ENCODE measurements at regions not wholly inside any gene's neighbourhood (a gene's known extent, or its start where the extent isn't known, plus 50 kb on each side); places are given as distances from the start of the nearest gene placed in this dataset.

DNA sequence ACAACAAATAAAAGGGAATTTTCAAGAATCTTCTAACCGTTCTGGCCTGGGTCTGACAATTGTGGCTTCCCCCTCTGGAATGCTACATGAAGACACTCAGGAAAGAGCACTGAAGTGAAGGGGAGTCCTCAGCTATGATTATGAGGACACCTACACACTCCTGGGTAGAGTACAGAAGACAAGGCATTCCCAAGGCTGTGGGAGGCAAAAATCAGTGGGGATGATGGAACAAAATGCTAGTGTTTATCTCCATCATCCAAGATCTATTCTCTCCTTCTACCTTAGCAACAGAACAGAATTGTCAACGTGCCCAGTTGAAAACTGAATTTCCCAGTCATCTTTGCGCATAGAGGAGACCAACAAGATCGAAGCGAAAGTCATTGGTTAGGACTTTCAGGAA lies 130.1 kb upstream of the LARP1 start:
- H3K4me2 ChIP-seq (ENCODE audit: low read length): no peak overlapping the region
- POLR2A ChIA-PET: no interaction called here
- H3K27ac ChIP-seq (ENCODE audit: low read depth, low read length): no peak overlapping the region
- no peak for DNase-seq (ENCODE audit: low read depth, low spot score)
- RAD21 ChIA-PET (ENCODE audit: low non-redundant PET in 1 of 2, low total read pairs in 2 of 2, uncharacterized antibody in 2 of 2, unreplicated experiment in 2 of 2): no interaction called here
- no peak overlapping the region for H3K9ac ChIP-seq (ENCODE audit: low read length)
- H3K79me2 ChIP-seq (ENCODE audit: insufficient read depth, low read length): no peaks in the 10 kb centered on the region
- H3K9me2 ChIP-seq (ENCODE audit: insufficient read depth): no peaks in the 10 kb centered on the region
- TF ChIP-seq EZH2 (IDR thresholded peaks at IDR 0.05) (no peak), TCF7L2 (IDR thresholded peaks at IDR 0.05; ENCODE audit: borderline replicate concordance, extremely low read depth, insufficient read depth, insufficient read length) (no peak), RAD21 (IDR thresholded peaks at IDR 0.05; ENCODE audit: low read depth) (no peak)
- TF ChIP-seq, protein P1, sequence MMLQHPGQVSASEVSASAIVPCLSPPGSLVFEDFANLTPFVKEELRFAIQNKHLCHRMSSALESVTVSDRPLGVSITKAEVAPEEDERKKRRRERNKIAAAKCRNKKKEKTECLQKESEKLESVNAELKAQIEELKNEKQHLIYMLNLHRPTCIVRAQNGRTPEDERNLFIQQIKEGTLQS (IDR thresholded peaks at IDR 0.05): no peak
- no peaks in the 10 kb centered on the region for H3K36me3 ChIP-seq (ENCODE audit: control insufficient read depth in 1 of 2, insufficient read depth in 2 of 2, low read length in 2 of 2)
- no peaks in the 10 kb centered on the region for H3K9me3 ChIP-seq (ENCODE audit: control insufficient read depth in 1 of 2, insufficient read depth in 1 of 2, low read depth in 1 of 2, low read length in 2 of 2)
- intact Hi-C loops (cut with micrococcal nuclease): no loop called here
- H3K27me3 ChIP-seq (ENCODE audit: insufficient read depth, low read length): no peaks in the 10 kb centered on the region
- CTCF ChIA-PET: no interaction called here
- H3K4me3 ChIP-seq (replicated peaks in 1 of 2; ENCODE audit: low read depth in 1 of 2, low read length in 2 of 2): no peak overlapping the region
- H2AFZ ChIP-seq (ENCODE audit: low read depth, low read length, poor library complexity, severe bottlenecking): no peak overlapping the region
- ATAC-seq: no peak
- no peaks in the 10 kb centered on the region for H4K20me1 ChIP-seq (ENCODE audit: insufficient read depth)
- no TSS peak for BruUV-seq (replicated peaks)
- no peaks in the 10 kb centered on the region for H3K4me1 ChIP-seq (ENCODE audit: control insufficient read depth in 1 of 2, insufficient read depth in 2 of 2, low read length in 2 of 2)

DNA sequence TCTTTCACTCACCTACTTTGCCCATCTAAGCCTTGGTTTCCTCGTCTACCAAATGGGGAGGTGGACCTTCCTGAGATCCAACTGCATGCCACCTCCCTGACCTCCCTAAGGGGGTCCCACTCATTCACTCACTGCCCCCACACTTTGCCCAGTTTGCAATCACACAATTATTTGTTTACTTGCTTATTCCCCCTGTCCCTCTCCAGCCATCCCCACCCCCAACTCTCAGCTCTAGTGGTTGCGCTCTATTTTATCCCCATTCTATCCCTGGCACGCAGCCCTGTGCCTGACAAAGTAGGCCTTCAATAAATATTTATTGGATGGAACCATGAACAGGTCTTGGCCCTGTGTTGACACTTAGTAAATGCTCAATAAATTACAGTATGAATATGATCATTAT lies 130.8 kb upstream of the LARP1 start:
- CTCF ChIA-PET: no interaction called here

More for the DNA sequence above, 130.8 kb upstream of the LARP1 start:
- POLR2A ChIA-PET: no interaction called here
- H3K4me1 ChIP-seq (ENCODE audit: control insufficient read depth in 1 of 2, insufficient read depth in 2 of 2, low read length in 2 of 2): no peaks in the 10 kb centered on the region
- no peak overlapping the region for H2AFZ ChIP-seq (ENCODE audit: low read depth, low read length, poor library complexity, severe bottlenecking)
- TF ChIP-seq ELF1 (IDR thresholded peaks at IDR 0.05; ENCODE audit: borderline replicate concordance, low read depth) (no peak), EGR1 (IDR thresholded peaks at IDR 0.05; ENCODE audit: low read depth) (no peak), RAD21 (IDR thresholded peaks at IDR 0.05; ENCODE audit: low read depth) (no peak), JUND (IDR thresholded peaks at IDR 0.05) (no peak), CEBPB (IDR thresholded peaks at IDR 0.05; ENCODE audit: low read depth) (no peak)
- TF ChIP-seq, protein P2, sequence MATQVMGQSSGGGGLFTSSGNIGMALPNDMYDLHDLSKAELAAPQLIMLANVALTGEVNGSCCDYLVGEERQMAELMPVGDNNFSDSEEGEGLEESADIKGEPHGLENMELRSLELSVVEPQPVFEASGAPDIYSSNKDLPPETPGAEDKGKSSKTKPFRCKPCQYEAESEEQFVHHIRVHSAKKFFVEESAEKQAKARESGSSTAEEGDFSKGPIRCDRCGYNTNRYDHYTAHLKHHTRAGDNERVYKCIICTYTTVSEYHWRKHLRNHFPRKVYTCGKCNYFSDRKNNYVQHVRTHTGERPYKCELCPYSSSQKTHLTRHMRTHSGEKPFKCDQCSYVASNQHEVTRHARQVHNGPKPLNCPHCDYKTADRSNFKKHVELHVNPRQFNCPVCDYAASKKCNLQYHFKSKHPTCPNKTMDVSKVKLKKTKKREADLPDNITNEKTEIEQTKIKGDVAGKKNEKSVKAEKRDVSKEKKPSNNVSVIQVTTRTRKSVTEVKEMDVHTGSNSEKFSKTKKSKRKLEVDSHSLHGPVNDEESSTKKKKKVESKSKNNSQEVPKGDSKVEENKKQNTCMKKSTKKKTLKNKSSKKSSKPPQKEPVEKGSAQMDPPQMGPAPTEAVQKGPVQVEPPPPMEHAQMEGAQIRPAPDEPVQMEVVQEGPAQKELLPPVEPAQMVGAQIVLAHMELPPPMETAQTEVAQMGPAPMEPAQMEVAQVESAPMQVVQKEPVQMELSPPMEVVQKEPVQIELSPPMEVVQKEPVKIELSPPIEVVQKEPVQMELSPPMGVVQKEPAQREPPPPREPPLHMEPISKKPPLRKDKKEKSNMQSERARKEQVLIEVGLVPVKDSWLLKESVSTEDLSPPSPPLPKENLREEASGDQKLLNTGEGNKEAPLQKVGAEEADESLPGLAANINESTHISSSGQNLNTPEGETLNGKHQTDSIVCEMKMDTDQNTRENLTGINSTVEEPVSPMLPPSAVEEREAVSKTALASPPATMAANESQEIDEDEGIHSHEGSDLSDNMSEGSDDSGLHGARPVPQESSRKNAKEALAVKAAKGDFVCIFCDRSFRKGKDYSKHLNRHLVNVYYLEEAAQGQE (IDR thresholded peaks at IDR 0.05; ENCODE audit: low read depth): no peak
- DNase-seq (ENCODE audit: low read depth, low spot score): no peak
- H3K27me3 ChIP-seq (ENCODE audit: insufficient read depth, low read length): no peaks in the 10 kb centered on the region
- H3K4me3 ChIP-seq (replicated peaks in 1 of 2; ENCODE audit: low read depth in 1 of 2, low read length in 2 of 2): no peak overlapping the region
- no peaks in the 10 kb centered on the region for H3K9me2 ChIP-seq (ENCODE audit: insufficient read depth)
- no peak for ATAC-seq
- H3K9ac ChIP-seq (ENCODE audit: low read length): no peak overlapping the region
- no peaks in the 10 kb centered on the region for H4K20me1 ChIP-seq (ENCODE audit: insufficient read depth)
- RAD21 ChIA-PET (ENCODE audit: low non-redundant PET in 1 of 2, low total read pairs in 2 of 2, uncharacterized antibody in 2 of 2, unreplicated experiment in 2 of 2): no interaction called here
- intact Hi-C loops (cut with micrococcal nuclease): no loop called here
- no peaks in the 10 kb centered on the region for H3K9me3 ChIP-seq (ENCODE audit: control insufficient read depth in 1 of 2, insufficient read depth in 1 of 2, low read depth in 1 of 2, low read length in 2 of 2)
- no peak overlapping the region for H3K27ac ChIP-seq (ENCODE audit: low read depth, low read length)
- BruUV-seq (replicated peaks): no TSS peak
- no peaks in the 10 kb centered on the region for H3K79me2 ChIP-seq (ENCODE audit: insufficient read depth, low read length)
- no peaks in the 10 kb centered on the region for H3K36me3 ChIP-seq (ENCODE audit: control insufficient read depth in 1 of 2, insufficient read depth in 2 of 2, low read length in 2 of 2)
- no peak overlapping the region for H3K4me2 ChIP-seq (ENCODE audit: low read length)
